ENCODE measurements at regions not wholly inside any gene's neighbourhood (a gene's known extent, or its start where the extent isn't known, plus 50 kb on each side); places are given as distances from the start of the nearest gene placed in this dataset.

DNA sequence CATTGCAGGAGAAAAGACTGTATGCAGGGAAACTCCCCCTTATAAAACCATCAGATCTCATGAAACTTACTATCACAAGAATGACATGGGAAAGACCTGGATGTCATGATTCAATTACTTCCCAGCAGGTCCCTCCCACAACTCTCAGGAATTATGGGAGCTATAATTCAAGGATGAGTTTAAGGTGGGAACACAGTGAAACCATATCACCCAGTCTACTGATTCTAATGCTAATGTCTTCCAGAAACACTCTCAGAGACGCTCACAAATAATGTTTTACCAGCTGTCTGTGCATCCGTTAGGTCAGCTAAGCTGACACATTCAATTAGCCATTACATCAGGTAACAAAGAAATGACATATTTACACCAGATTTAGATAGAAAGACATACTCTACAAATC is 637.9 kb downstream of the NLGN4Y start:
- DNase-seq (ENCODE audit: low read depth) = no peak
- no peak overlapping the region for H3K4me3 ChIP-seq (ENCODE audit: low read length)
- TF ChIP-seq, protein P1, sequence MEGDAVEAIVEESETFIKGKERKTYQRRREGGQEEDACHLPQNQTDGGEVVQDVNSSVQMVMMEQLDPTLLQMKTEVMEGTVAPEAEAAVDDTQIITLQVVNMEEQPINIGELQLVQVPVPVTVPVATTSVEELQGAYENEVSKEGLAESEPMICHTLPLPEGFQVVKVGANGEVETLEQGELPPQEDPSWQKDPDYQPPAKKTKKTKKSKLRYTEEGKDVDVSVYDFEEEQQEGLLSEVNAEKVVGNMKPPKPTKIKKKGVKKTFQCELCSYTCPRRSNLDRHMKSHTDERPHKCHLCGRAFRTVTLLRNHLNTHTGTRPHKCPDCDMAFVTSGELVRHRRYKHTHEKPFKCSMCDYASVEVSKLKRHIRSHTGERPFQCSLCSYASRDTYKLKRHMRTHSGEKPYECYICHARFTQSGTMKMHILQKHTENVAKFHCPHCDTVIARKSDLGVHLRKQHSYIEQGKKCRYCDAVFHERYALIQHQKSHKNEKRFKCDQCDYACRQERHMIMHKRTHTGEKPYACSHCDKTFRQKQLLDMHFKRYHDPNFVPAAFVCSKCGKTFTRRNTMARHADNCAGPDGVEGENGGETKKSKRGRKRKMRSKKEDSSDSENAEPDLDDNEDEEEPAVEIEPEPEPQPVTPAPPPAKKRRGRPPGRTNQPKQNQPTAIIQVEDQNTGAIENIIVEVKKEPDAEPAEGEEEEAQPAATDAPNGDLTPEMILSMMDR (IDR thresholded peaks at IDR 0.05; ENCODE audit: insufficient read depth, low read depth, low read length, missing control alignments) = no peak

DNA sequence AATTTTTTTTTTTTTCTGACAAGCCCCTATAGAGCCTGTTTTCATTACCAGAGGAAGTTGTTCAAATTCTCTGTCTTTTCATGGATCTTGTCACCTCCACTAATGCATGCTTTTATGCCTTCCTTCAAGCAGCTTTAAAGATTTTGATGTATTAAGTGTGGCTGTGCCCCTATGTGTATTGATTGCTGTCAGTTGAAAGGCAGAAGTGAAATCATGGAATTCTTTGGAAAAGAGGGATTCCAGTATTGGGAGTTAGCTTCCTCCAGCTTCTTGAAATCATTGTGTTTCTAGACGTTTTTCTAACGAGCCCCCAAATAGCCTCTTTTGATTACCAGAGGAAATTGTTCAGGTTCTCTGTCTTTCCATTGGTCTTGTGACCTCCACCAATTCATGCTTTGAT is 655.6 kb downstream of the NLGN4Y start:
- TF ChIP-seq, protein P1 (IDR thresholded peaks at IDR 0.05; ENCODE audit: insufficient read depth, low read depth, low read length, missing control alignments) = no peak

DNA sequence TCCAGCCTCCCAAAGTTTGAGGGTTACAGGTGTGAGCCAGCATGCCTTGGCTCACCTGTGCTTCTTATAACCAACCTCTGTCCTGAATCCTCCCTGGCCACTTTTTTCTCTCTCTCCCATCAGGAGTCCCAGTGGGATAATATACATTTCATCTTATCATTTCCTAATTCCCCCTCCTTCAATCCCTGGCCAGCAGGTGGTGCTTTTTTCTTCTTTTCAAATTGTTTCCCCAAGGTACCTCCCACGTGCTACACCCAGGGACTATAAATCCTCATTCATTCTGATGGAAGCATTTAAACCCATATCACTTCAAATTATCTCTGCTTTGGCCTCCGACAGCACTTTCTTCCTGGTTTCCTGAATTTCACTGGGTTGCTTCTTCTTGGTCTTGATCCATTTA is 704.7 kb downstream of the NLGN4Y start:
- DNase-seq (ENCODE audit: low read depth) = peak; percentile 36
- no peak overlapping the region for H3K4me3 ChIP-seq (ENCODE audit: low read length)
- TF ChIP-seq, protein P1 (IDR thresholded peaks at IDR 0.05; ENCODE audit: insufficient read depth, low read depth, low read length, missing control alignments) = peak; percentile 32

More for the DNA sequence above, 655.6 kb downstream of the NLGN4Y start:
- no peak for DNase-seq (ENCODE audit: low read depth)
- H3K4me3 ChIP-seq (ENCODE audit: low read length) = no peak overlapping the region

DNA sequence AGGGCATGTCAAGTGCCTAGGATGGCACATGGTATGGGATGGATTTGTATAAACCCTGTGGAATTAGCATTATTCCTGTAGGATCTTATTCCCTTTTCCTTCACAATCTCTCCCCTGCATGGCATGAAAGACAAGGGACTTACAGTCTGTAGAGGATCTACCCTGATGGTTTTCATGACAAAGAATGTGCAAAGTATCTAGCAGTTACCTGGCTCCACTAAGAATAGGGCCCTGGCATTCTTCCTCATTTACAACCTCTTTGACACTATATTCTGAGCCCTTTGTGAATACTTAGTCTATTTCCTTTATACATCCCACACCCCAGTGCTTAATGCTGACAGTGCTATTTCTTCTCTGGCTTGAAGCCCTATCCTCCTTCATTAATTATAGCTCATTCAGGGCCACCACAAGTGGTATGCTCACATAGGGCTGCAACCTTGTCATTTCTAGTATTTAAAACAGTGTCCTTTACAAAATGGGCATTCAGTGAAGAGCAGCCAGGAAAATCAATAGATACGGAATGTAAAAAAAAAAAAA is 715.3 kb downstream of the NLGN4Y start:
- no peak overlapping the region for H3K4me3 ChIP-seq (ENCODE audit: low read length)
- no peak for DNase-seq (ENCODE audit: low read depth)
- TF ChIP-seq, protein P1 (IDR thresholded peaks at IDR 0.05; ENCODE audit: insufficient read depth, low read depth, low read length, missing control alignments) = no peak

DNA sequence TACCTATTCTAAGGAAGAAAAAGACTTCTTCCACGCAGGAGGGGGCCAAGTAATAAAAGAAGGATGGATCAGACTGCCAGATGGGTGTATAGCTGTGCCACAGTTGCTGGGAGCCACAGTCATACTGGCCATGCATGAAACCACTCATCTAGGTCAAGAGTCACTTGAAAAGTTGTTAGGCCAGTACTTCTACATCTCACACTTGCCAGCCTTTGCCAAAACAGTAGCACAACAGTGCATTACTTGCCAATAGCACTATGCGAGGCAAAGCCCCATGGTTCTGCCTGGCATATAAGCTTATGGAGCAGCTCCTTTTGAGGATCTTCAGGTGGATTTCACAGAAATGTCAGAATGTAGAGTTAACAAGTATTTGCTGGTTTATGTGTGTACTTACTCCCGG is 735.0 kb downstream of the NLGN4Y start:
- H3K4me3 ChIP-seq (ENCODE audit: low read length) = no peak overlapping the region
- TF ChIP-seq, protein P1 (IDR thresholded peaks at IDR 0.05; ENCODE audit: insufficient read depth, low read depth, low read length, missing control alignments) = no peak
- peak; percentile 51 for DNase-seq (ENCODE audit: low read depth)

DNA sequence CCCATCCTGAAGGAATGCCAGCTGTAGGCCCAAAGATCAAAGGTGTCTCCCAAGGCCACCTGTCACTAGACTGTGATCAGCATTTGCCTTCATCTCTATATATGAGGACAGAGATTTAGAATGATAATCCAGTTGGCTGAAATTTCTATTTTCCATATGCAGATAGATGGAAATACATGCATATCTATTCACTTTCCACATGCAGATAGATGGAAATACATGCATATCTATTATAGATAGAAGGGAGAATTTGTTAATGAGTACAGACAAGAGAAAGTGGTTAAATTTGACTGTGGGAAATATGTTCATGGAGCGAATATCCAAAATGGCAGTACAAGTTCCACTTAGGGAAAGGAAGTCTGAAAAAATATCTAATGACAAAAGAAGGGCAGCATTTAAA is 762.2 kb downstream of the NLGN4Y start:
- no peak for DNase-seq (ENCODE audit: low read depth)
- TF ChIP-seq, protein P1 (IDR thresholded peaks at IDR 0.05; ENCODE audit: insufficient read depth, low read depth, low read length, missing control alignments) = no peak
- H3K4me3 ChIP-seq (ENCODE audit: low read length) = no peak overlapping the region

DNA sequence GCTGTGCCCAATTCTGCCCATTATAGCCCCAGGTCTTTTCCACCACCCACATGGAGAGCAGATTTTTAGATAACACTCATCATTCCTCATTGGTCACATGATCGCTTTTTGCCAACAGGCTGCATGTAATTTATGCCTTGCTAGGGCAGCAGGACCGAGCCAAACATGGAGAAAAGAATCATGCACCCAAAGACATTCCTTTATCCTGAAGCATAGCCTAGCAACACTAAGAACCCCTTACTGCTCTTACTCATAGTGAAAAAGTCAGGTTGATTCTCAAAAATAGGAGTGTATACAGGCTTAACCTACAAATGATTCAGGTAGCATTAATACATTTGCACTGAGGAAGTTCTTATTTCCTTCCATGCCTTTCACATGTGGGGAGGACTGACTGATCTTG is 765.5 kb downstream of the NLGN4Y start:
- peak; percentile 17 for DNase-seq (ENCODE audit: low read depth)
- H3K4me3 ChIP-seq (ENCODE audit: low read length) = no peak overlapping the region
- TF ChIP-seq, protein P1 (IDR thresholded peaks at IDR 0.05; ENCODE audit: insufficient read depth, low read depth, low read length, missing control alignments) = no peak
